ENCODE measurements at regions not wholly inside any gene's neighbourhood (a gene's known extent, or its start where the extent isn't known, plus 50 kb on each side); places are given as distances from the start of the nearest gene placed in this dataset.

- TF ChIP-seq CTCF (IDR thresholded peaks at IDR 0.05) (no peak), POLR2A (IDR thresholded peaks at IDR 0.05) (no peak)
Observed at GRCh38 chr5:121725450-121725849, 126.2 kb upstream of the FTMT start.

All from testis (tissue), 2 donors.